HuH-7.5 (cell line): ENCODE measurements at regions not wholly inside any gene's neighbourhood (a gene's known extent, or its start where the extent isn't known, plus 50 kb on each side); places are given as distances from the start of the nearest gene placed in this dataset.

ENCODE experiments used
- DNase-seq: peaks from one replicate; pipeline ENCODE4 v3.0.0; 2011; ENCODE audit warnings: low spot score

GRCh38 chr7:42289473-42289872 lies 52.5 kb upstream of the GLI3 start:
- DNase-seq, result no peak
